ENCODE measurements at regions not wholly inside any gene's neighbourhood (a gene's known extent, or its start where the extent isn't known, plus 50 kb on each side); places are given as distances from the start of the nearest gene placed in this dataset.

- TF ChIP-seq HMGXB4 (CRISPR knock-in tag; IDR thresholded peaks at IDR 0.05; ENCODE audit: borderline replicate concordance) (no peak), RCOR1 (IDR thresholded peaks at IDR 0.05; ENCODE audit: low read depth, low read length) (no peak)
Observed at GRCh38 chr5:8675182-8675581, 806.2 kb downstream of the MTRR start (continued).

- ChIA-PET CTCF (no interaction called here), POLR2A (no interaction called here)
- DNase-seq (ENCODE audit: low read depth in 1 of 2, low spot score in 1 of 2) = no peak
- no peaks in the 10 kb centered on the region for H3K4me1 ChIP-seq
- H3K4me2 ChIP-seq = no peak overlapping the region
- no peak overlapping the region for H3K27ac ChIP-seq
- H3K4me3 ChIP-seq = no peak overlapping the region
- H3K9me3 ChIP-seq = no peaks in the 10 kb centered on the region
- TF ChIP-seq, protein P1, sequence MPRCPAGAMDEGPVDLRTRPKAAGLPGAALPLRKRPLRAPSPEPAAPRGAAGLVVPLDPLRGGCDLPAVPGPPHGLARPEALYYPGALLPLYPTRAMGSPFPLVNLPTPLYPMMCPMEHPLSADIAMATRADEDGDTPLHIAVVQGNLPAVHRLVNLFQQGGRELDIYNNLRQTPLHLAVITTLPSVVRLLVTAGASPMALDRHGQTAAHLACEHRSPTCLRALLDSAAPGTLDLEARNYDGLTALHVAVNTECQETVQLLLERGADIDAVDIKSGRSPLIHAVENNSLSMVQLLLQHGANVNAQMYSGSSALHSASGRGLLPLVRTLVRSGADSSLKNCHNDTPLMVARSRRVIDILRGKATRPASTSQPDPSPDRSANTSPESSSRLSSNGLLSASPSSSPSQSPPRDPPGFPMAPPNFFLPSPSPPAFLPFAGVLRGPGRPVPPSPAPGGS (IDR thresholded peaks at IDR 0.05) = no peak
- TF ChIP-seq ESRRA (IDR thresholded peaks at IDR 0.05; ENCODE audit: borderline replicate concordance, low read length) (no peak), MYC (IDR thresholded peaks at IDR 0.05; ENCODE audit: borderline replicate concordance, low read length) (no peak), JUNB (IDR thresholded peaks at IDR 0.05) (no peak), FOSL2 (IDR thresholded peaks at IDR 0.05) (no peak), FOSL2 (CRISPR knock-in tag; IDR thresholded peaks at IDR 0.05) (no peak), REST (IDR thresholded peaks at IDR 0.05) (no peak), CBX8 (IDR thresholded peaks at IDR 0.05) (no peak), POLR2AphosphoS2 (conservative IDR thresholded peaks at IDR 0.05; ENCODE audit: low read length) (no peak), KDM1A (IDR thresholded peaks at IDR 0.05; ENCODE audit: low read depth) (no peak)
- WGBS (ENCODE audit: missing lambda C conversion rate) = 9% methylated on average over 3 of the region's 3 CpGs
- ATAC-seq = no peak
- no peak for FAIRE-seq
Observed at GRCh38 chr5:8676695-8677094, 807.7 kb downstream of the MTRR start.

GRCh38 chr5:8682381-8682780, 813.4 kb downstream of the MTRR start:
- under 1% methylated on average over 3 of the region's 3 CpGs for WGBS (ENCODE audit: missing lambda C conversion rate)
- CTCF ChIA-PET = no interaction called here
- Histone ChIP-seq H3K4me3 (no peak overlapping the region), H3K4me1 (no peaks in the 10 kb centered on the region), H3K27ac (no peak overlapping the region), H3K4me2 (no peak overlapping the region), H3K9me3 (no peaks in the 10 kb centered on the region)
- TF ChIP-seq MAZ (IDR thresholded peaks at IDR 0.05; ENCODE audit: borderline replicate concordance, low read depth, low read length) (no peak), POLR2AphosphoS2 (conservative IDR thresholded peaks at IDR 0.05; ENCODE audit: low read length) (no peak), MAFK (IDR thresholded peaks at IDR 0.05; ENCODE audit: partially characterized antibody) (peak; percentile 73), HEYL (CRISPR knock-in tag; IDR thresholded peaks at IDR 0.05) (no peak)
- no peak for FAIRE-seq
- DNase-seq (ENCODE audit: low read depth in 1 of 2, low spot score in 1 of 2) = no peak
- POLR2A ChIA-PET = no interaction called here
- ATAC-seq = no peak

DNA sequence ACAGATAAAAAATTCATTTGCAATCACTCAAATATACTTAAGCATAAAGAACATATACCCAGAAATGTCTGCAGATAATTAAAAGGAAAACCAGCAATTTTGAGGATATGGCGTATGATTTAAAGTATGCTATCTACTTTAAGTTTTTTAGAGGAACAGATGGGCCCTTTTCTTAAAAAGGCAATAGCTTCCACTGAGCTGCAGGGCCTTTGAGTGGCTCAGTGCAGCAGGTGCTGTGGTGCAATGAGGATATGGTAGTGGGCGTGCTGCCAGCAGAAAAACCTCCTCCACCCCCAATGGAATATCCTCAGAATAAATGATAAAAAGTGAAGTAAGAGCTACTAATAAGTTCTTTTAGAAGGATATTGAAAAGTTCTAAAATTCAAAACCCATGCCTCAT, 814.5 kb downstream of the MTRR start:
- Histone ChIP-seq H3K4me2 (no peak overlapping the region), H3K27ac (no peak overlapping the region), H3K4me1 (no peaks in the 10 kb centered on the region), H3K9me3 (no peaks in the 10 kb centered on the region), H3K4me3 (no peak overlapping the region)
- FAIRE-seq (no peak), ATAC-seq (no peak), DNase-seq (ENCODE audit: low read depth in 1 of 2, low spot score in 1 of 2) (no peak)
- ChIA-PET POLR2A (no interaction called here), CTCF (no interaction called here)
- WGBS (ENCODE audit: missing lambda C conversion rate) = 5% methylated on average over 2 of the region's 2 CpGs
- TF ChIP-seq RARB (CRISPR knock-in tag; IDR thresholded peaks at IDR 0.05) = no peak
- TF ChIP-seq, protein P2, sequence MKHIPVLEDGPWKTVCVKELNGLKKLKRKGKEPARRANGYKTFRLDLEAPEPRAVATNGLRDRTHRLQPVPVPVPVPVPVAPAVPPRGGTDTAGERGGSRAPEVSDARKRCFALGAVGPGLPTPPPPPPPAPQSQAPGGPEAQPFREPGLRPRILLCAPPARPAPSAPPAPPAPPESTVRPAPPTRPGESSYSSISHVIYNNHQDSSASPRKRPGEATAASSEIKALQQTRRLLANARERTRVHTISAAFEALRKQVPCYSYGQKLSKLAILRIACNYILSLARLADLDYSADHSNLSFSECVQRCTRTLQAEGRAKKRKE (CRISPR knock-in tag; IDR thresholded peaks at IDR 0.05; ENCODE audit: low read depth) = no peak
- no peak for TF ChIP-seq RNF2 (IDR thresholded peaks at IDR 0.05; ENCODE audit: borderline replicate concordance, low read depth)
- TF ChIP-seq TFCP2L1 (CRISPR knock-in tag; IDR thresholded peaks at IDR 0.05) = no peak
- TF ChIP-seq FOXS1 (CRISPR knock-in tag; IDR thresholded peaks at IDR 0.05) = no peak
- TF ChIP-seq, protein P1 (IDR thresholded peaks at IDR 0.05) = no peak
- no peak for TF ChIP-seq NR3C1 (IDR thresholded peaks at IDR 0.05)
- no peak for TF ChIP-seq SMC3 (IDR thresholded peaks at IDR 0.05)
- TF ChIP-seq, protein P3, sequence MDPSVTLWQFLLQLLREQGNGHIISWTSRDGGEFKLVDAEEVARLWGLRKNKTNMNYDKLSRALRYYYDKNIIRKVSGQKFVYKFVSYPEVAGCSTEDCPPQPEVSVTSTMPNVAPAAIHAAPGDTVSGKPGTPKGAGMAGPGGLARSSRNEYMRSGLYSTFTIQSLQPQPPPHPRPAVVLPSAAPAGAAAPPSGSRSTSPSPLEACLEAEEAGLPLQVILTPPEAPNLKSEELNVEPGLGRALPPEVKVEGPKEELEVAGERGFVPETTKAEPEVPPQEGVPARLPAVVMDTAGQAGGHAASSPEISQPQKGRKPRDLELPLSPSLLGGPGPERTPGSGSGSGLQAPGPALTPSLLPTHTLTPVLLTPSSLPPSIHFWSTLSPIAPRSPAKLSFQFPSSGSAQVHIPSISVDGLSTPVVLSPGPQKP (IDR thresholded peaks at IDR 0.05; ENCODE audit: low read depth, low read length) = no peak
- no peak for TF ChIP-seq POLR2AphosphoS2 (conservative IDR thresholded peaks at IDR 0.05; ENCODE audit: low read length)
- no peak for TF ChIP-seq EP300 (IDR thresholded peaks at IDR 0.05)
